NCI-H69 (cell line): ENCODE measurements at regions not wholly inside any gene's neighbourhood (a gene's known extent, or its start where the extent isn't known, plus 50 kb on each side); places are given as distances from the start of the nearest gene placed in this dataset.

Experiments used
- DNase-seq: peaks from one replicate; lab custom pipeline; 2025; lab: John Stamatoyannopoulos, UW

DNA sequence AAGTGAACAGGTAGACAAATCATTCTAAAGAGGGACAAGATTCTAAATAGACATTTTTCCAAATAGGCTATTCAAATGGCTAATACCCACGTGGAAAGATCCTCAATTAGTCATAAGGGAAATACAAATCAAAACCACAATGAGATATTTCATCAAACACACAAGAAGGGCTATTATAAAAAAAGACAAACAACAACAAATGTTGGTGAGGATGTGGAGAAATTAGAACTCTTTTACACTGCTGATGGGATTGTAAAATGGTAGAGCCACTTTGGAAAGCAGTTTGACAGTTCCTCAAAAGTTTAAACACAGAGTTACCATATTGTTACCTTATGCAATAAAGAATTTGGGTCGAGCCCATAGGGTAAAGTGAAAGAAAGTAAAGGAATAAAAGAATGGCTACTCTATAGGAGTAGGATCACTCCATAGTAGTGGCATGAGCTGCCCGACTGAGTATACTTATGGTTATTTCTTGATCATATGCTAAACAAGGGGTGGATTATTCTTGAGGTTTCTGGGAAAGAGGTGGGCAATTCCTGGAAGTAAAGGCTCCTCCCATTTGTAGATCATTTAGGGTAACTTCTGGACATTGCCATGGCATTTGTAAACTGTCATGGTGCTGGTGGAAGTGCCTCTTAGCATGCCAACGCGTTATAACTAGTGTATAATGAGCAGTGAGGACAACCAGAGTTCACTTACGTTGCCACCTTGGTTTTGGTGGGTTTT lies 58.9 kb upstream of the FAM9C start:
- no peak for DNase-seq

DNA sequence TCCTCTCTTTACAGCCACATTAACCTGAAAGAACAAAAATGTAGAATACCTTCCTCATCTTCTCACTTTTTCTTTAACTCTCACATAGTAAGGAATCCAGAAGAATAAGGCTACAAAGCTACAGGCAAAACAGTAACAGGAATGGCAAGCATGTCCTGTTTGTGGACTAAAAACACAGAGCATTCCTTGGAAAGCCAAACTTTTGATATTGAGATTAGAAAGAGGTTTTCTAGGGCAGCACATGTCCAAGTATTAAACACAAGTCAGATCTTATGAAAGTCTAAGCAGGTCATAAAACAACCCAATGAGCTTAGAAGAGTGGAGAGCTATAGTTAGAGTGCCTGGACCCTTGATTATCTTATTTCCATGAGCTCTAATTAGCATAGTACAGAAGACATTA lies 58.2 kb upstream of the FAM9C start:
- DNase-seq, result no peak

DNA sequence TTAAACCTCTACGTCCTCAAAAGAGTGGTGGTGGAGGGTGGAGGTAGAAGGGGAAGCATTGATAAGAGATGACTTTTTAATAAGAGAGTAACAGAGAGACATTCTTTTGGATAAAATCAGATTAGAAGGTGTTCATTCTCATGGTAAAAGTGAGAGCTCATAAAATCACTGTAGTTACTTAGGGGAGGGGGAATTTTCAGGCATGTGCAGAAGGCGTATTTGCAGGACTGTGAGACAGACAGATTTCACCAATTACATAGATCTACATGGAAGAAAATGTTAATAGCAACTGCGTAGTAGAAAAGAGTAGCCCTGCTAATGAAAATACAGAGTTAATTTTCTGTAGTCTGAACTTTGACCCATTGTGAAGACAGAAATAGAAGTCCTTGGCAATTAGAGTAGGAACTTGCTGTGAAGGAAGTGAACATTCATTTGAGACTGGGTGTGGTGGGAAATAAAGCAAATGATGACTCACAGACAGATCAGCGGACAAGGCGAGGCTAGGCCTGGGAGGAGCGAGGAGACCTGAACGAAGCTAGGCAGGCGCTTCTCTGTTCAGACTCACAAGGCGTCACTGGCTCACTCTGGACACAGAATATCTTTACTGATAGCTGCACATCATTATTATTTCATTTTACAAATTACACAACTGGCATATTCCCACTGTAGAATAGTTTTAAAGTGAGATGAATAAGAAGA lies 57.2 kb upstream of the FAM9C start:
- DNase-seq, result peak; percentile 86

DNA sequence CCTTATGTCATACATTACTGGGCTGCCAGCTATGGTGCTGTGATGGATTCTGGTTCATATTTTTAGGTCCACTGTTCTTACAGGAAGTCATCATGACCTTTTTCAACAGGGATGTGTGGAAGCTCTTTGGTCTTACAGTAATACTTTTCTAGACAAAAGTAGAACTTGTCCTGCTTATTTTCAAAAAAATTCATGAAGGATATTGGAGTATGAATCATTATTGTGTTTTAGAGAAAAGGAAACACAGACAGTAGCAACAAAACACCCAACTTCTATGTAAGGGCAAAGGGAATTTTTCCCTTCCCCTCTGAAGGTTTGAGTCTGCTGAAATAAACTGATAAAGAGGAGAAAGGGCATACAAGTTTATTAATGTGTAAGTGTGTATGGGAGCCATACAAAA lies 54.7 kb upstream of the FAM9C start:
- no peak for DNase-seq

DNA sequence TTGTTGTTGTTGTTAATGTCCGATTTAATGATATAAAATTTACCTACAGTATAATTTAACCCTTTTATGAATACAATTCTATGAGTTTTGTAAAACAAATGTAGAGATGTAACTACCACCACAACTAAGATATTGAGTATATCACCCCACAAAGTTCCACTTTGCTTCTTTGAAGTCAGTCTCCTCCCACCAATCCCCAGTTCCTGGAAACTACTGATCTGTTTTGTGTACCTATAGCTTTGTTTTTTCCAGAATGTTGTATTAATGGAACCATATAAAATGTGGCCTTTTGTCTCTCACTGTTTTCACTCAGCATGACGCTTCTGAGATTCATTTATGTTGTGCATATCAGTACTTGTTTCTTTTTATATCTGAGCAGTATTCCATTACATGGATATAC lies 52.3 kb upstream of the FAM9C start:
- no peak for DNase-seq

DNA sequence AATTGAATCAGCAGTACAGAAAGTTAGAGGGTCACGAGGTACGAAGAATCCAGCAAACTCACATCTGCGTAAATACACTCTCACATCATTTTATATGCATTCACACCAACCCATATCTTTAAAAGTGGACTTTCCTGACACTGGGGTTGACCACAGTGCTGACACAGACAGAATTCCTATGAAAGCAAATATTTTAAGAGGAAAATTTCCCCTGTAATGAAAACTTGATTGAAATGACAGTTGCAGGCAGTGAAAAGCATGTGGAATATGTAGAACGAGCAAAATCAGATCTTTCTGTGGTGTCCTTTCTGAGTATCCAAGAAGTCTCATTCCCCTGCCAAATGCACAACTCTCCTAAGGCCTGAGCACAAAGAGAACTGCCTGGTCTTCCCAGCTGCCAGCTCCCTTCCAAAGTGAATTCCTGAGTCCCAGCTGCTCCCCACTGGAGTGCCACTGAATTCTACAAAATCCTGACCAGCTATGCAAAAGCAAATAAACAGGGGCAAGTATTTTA lies 50.5 kb upstream of the FAM9C start:
- DNase-seq, result peak; percentile 56

DNA sequence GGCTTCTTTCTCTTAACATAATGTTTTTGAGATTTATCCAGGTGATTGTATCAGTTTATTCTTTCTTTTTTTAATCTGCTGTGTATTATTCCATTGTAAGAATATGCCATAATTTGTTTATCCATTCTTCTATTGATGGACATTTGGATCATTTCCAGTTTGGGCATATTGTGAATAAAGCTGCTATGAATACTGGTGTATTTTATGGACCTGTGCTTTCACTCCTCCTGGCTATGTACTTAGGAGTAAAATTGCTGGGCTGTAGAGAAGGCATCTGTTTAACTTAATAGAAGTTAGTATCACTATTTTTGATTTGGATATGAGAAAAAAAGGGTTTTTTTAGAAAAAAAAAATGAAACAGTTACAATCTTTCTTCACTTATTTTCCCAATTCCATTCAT lies 50.0 kb upstream of the FAM9C start:
- DNase-seq, result peak; percentile 77
